ENCODE measurements at regions not wholly inside any gene's neighbourhood (a gene's known extent, or its start where the extent isn't known, plus 50 kb on each side); places are given as distances from the start of the nearest gene placed in this dataset.

DNA sequence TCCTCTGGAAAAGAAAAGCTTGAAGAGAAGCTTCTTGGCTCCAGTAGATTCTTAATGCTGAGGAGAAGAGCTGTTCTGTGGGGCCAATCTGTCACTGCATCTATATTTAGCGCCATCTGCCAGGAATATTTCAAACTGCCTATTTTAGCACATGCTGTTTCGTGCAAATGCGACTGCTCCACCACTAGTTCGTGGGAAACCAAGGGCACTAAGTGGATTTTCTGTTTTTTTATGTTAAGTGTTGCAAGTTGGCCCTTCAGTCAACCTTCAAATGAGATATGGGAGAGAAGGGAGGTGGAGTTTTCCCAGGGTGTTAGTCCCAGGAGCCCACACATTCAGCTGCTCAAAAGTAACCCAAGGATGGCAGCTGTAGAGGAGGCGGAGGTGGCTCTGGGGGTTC is 91.9 kb downstream of the TSEN15 start:
- TF ChIP-seq, protein P1, sequence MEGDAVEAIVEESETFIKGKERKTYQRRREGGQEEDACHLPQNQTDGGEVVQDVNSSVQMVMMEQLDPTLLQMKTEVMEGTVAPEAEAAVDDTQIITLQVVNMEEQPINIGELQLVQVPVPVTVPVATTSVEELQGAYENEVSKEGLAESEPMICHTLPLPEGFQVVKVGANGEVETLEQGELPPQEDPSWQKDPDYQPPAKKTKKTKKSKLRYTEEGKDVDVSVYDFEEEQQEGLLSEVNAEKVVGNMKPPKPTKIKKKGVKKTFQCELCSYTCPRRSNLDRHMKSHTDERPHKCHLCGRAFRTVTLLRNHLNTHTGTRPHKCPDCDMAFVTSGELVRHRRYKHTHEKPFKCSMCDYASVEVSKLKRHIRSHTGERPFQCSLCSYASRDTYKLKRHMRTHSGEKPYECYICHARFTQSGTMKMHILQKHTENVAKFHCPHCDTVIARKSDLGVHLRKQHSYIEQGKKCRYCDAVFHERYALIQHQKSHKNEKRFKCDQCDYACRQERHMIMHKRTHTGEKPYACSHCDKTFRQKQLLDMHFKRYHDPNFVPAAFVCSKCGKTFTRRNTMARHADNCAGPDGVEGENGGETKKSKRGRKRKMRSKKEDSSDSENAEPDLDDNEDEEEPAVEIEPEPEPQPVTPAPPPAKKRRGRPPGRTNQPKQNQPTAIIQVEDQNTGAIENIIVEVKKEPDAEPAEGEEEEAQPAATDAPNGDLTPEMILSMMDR (IDR thresholded peaks at IDR 0.05), result no peak
- TF ChIP-seq POLR2A (IDR thresholded peaks at IDR 0.05) (no peak), POLR2AphosphoS5 (IDR thresholded peaks at IDR 0.05; ENCODE audit: insufficient read depth in 1 of 2, low read depth in 1 of 2) (no peak)

All from vagina (tissue), 2 donors.